ENCODE measurements at regions not wholly inside any gene's neighbourhood (a gene's known extent, or its start where the extent isn't known, plus 50 kb on each side); places are given as distances from the start of the nearest gene placed in this dataset.

GRCh38 chr6:74550821-74551220 lies 655.0 kb downstream of the COL12A1 start:
- H3K4me1 ChIP-seq (ENCODE audit: control insufficient read depth in 2 of 3, insufficient read depth in 2 of 3, low read depth in 1 of 3, low read length in 3 of 3): no peaks in the 10 kb centered on the region
- H3K9me3 ChIP-seq (ENCODE audit: control insufficient read depth in 2 of 3, insufficient read depth in 1 of 3, low read length in 3 of 3): peaks cover 0 to 4% (median 0%) of the 10 kb centered on the region in 3 donors
- H3K27me3 ChIP-seq (ENCODE audit: control insufficient read depth, insufficient read depth, low read length): no peaks in the 10 kb centered on the region
- no peak overlapping the region for H3K27ac ChIP-seq (ENCODE audit: low read depth in 2 of 2, low read length in 2 of 2)
- no peak for TF ChIP-seq CTCF (IDR thresholded peaks at IDR 0.05; ENCODE audit: borderline replicate concordance, extremely low read depth, insufficient read depth)
- no peak for DNase-seq
- H3K4me3 ChIP-seq (ENCODE audit: low read length in 3 of 3): no peak overlapping the region
- no peak for FAIRE-seq
- intact Hi-C loops (cut with DNase I): no loop called here
- H3K9ac ChIP-seq (ENCODE audit: low read length in 3 of 3): no peak overlapping the region
- H3K36me3 ChIP-seq (ENCODE audit: control insufficient read depth in 2 of 3, insufficient read depth in 3 of 3, low read length in 3 of 3): no peaks in the 10 kb centered on the region

- Histone ChIP-seq H3K4me1 (ENCODE audit: control insufficient read depth in 2 of 3, insufficient read depth in 2 of 3, low read depth in 1 of 3, low read length in 3 of 3) (no peaks in the 10 kb centered on the region), H3K4me3 (ENCODE audit: low read length in 3 of 3) (no peak overlapping the region), H3K9ac (ENCODE audit: low read length in 3 of 3) (no peak overlapping the region), H3K36me3 (ENCODE audit: control insufficient read depth in 2 of 3, insufficient read depth in 3 of 3, low read length in 3 of 3) (no peaks in the 10 kb centered on the region), H3K27me3 (ENCODE audit: control insufficient read depth, insufficient read depth, low read length) (no peaks in the 10 kb centered on the region), H3K9me3 (ENCODE audit: control insufficient read depth in 2 of 3, insufficient read depth in 1 of 3, low read length in 3 of 3) (peaks cover 0 to 4% (median 0%) of the 10 kb centered on the region in 3 donors), H3K27ac (ENCODE audit: low read depth in 2 of 2, low read length in 2 of 2) (no peak overlapping the region)
- DNase-seq (no peak), FAIRE-seq (no peak)
- intact Hi-C loops (cut with DNase I): no loop called here
- TF ChIP-seq CTCF (IDR thresholded peaks at IDR 0.05; ENCODE audit: borderline replicate concordance, extremely low read depth, insufficient read depth): no peak
Measured at GRCh38 chr6:74549746-74550145, 656.1 kb downstream of the COL12A1 start.

GRCh38 chr6:74534465-74535211 lies 671.2 kb downstream of the COL12A1 start:
- peak in 3 of 5 donors; percentile 26 to 88 (median 83) for DNase-seq

More at GRCh38 chr6:74534465-74535211, 671.2 kb downstream of the COL12A1 start:
- H3K9me3 ChIP-seq (ENCODE audit: control insufficient read depth in 2 of 3, insufficient read depth in 1 of 3, low read length in 3 of 3): peaks cover 0 to 3% (median 0%) of the 10 kb centered on the region in 3 donors
- intact Hi-C loops (cut with DNase I): no loop called here
- H3K36me3 ChIP-seq (ENCODE audit: control insufficient read depth in 2 of 3, insufficient read depth in 3 of 3, low read length in 3 of 3): no peaks in the 10 kb centered on the region
- FAIRE-seq: no peak
- H3K4me1 ChIP-seq (ENCODE audit: control insufficient read depth in 2 of 3, insufficient read depth in 2 of 3, low read depth in 1 of 3, low read length in 3 of 3): no peaks in the 10 kb centered on the region
- no peak for TF ChIP-seq CTCF (IDR thresholded peaks at IDR 0.05; ENCODE audit: borderline replicate concordance, extremely low read depth, insufficient read depth)
- no peaks in the 10 kb centered on the region for H3K27me3 ChIP-seq (ENCODE audit: control insufficient read depth, insufficient read depth, low read length)
- no peak overlapping the region for H3K27ac ChIP-seq (ENCODE audit: low read depth in 2 of 2, low read length in 2 of 2)
- no peak overlapping the region for H3K9ac ChIP-seq (ENCODE audit: low read length in 3 of 3)
- H3K4me3 ChIP-seq (ENCODE audit: low read length in 3 of 3): no peak overlapping the region
